IPS-20b (cell line): ENCODE measurements at regions not wholly inside any gene's neighbourhood (a gene's known extent, or its start where the extent isn't known, plus 50 kb on each side); places are given as distances from the start of the nearest gene placed in this dataset.
"Not testable (repeated sequence)": the region's sequence is repeated elsewhere in the genome, so short reads cannot be mapped to it uniquely, and the experiment has no call there.

Source experiments
- H3K27ac ChIP-seq: one replicate; pipeline ENCODE4 v1.5.1; 2013; ENCODE audit warnings: low read length
- H3K27me3 ChIP-seq: 2 replicates; pipeline ENCODE4 v1.6.1; 2013; ENCODE audit warnings: mild to moderate bottlenecking, low read length, inconsistent platforms; ENCODE audit not compliant: insufficient read depth
- H3K36me3 ChIP-seq: 2 replicates; pipeline ENCODE4 v1.6.1; 2013; ENCODE audit warnings: low read depth, mild to moderate bottlenecking, inconsistent platforms, low read length, moderate library complexity; ENCODE audit not compliant: insufficient read depth
- H3K4me1 ChIP-seq: 2 replicates; pipeline ENCODE4 v1.6.1; 2013; ENCODE audit warnings: mild to moderate bottlenecking, control low read depth, inconsistent platforms, low read length, moderate library complexity; ENCODE audit not compliant: insufficient read depth
- H3K4me3 ChIP-seq: 2 replicates; pipeline ENCODE4 v1.5.1; 2013; ENCODE audit warnings: mild to moderate bottlenecking, low read length, inconsistent platforms
- H3K9ac ChIP-seq: 2 replicates; pipeline ENCODE4 v1.6.1; 2013; ENCODE audit warnings: low read depth, mild to moderate bottlenecking, inconsistent platforms, low read length, moderate library complexity
- H3K9me3 ChIP-seq: 2 replicates; pipeline ENCODE4 v1.6.1; 2013; ENCODE audit warnings: mild to moderate bottlenecking, low read depth, low read length, inconsistent platforms; ENCODE audit not compliant: insufficient read depth

DNA sequence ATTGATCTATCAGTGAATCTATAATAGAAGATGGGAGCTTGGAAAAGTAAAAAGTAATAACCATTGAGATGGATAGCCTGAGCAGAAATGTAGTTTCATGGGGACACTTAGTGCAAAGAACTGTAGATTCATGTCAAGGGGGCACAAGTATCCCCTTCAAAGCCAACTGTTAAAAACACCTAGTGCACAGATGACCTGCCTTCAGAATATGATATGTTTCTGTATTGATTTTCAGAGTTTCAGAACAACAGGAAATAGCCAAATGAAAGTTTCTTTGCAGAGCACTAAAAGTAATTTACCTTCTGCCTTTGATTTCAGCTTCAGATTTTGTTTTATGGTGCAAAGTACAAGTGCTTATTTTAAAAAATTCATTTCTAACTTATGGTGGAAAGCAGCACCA is 169.9 kb downstream of the SPDYE17 start:
- not testable (repeated sequence) for H3K36me3 ChIP-seq, H3K4me1 ChIP-seq, H3K27ac ChIP-seq, H3K27me3 ChIP-seq, H3K4me3 ChIP-seq, H3K9me3 ChIP-seq, H3K9ac ChIP-seq

DNA sequence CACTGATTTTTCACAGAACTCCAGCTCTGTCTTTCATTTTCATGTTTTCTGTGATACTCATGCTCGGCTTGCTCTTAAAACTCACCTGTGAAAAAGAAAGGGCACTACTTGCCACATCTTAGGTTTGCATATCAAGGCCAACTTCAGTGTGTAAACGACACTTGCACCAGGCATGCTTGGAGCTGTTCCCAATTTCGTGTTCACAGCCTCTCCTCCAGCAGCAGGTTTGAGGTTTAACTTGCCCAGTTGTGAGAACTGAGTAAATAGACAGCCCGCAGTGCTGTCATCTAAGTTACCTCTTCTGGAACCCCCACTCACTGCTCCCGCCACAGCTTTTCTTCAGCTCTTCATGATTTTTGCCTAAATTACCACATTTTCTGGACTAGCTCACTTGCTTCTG is 172.2 kb downstream of the SPDYE17 start:
- H3K4me3 ChIP-seq, H3K27ac ChIP-seq, H3K9ac ChIP-seq, H3K36me3 ChIP-seq, H3K4me1 ChIP-seq, H3K9me3 ChIP-seq, H3K27me3 ChIP-seq: not testable (repeated sequence)

DNA sequence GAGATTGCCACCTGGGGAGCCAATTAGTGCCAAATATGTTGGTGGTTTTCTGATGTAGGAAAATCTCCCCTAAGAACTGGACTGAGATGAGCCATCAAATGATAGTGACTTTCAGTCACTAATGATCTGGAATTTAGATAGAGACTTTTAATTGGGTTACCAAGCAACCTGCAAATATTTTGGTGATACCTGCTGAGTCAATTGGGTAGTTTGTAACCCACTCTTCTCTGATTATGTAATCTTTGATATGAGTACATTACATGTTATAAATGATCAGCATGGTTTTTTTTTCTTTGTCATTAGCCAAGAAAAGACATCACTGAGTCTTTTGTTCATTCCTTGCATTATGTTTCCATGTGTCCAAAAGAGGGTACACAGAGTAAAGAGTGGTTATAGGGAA is 177.5 kb downstream of the SPDYE17 start:
- H3K36me3 ChIP-seq, H3K9me3 ChIP-seq, H3K4me1 ChIP-seq, H3K4me3 ChIP-seq, H3K9ac ChIP-seq, H3K27ac ChIP-seq, H3K27me3 ChIP-seq: not testable (repeated sequence)

DNA sequence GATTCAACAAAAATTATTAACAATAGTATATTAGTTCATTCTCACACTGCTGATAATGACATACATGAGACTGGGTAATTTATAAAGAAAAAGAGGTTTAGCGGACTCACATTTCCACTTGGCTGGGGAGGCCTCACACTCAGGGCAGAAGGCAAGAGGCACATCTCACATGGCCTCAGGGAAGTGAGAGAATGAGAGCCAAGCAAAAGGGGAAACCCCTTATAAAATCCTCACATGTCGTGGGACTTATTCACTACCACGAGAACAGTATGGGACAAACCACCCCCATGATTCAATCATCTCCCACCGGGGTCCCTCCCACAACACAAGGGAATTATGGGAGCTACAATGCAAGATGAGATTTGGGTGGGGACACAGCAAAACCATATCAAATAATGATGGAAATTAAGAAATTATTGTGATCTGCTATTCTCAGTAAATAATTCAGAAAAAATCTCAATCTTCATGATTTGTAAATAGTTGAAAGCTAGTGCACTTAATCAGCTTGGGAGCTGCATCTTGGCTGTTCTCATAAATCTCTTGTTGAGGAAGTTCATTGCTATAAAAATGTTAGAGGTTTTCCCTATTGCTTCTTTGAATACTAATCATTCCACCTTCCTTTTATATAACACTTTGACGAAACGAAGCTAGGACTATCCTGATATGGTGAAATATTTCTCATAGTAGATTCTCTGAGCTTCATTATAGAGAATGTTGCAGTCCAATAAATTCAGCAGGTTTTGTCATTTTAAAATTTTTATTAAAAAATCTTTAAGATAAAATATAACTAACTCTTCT is 179.2 kb downstream of the SPDYE17 start:
- H3K4me3 ChIP-seq, H3K9me3 ChIP-seq, H3K4me1 ChIP-seq, H3K27me3 ChIP-seq, H3K27ac ChIP-seq, H3K9ac ChIP-seq, H3K36me3 ChIP-seq: not testable (repeated sequence)

DNA sequence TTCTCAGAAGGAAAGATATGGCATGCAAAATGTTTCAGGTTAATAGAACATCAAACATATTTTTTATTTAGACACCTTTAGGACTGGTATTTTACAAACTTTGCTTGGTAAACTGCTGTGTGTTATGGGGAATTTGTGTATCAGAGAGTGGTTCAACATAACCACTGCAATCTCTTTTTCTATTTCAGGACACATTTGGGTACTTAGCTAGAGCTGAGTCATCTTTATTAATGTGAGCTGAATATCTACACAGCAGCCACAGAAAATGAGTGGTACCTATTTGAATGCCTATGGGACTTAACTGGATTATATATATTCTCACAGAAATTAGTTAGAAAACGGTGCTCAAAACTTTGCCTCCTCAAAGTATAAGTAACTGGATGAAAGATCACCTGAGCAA is 179.8 kb downstream of the SPDYE17 start:
- H3K27me3 ChIP-seq, H3K27ac ChIP-seq: not testable (repeated sequence)

DNA sequence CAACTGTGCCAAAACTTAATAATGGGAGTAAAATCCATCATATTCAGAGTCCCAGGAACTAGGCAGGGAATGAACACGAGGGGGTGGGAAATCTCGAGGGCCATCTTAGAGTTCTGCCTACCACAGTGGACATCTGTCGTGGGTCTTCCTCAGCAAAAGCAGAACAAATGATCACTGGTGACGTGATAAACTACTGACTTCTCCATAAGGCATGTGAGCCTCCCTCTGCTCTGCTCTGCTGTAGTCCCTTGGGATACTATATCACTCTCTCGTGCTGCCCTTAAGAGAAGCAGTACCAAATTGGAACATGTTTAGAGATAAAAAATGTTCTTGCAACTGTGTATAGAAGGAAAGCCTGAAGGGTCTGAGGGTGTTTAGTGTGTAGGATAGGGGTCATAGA is 180.5 kb downstream of the SPDYE17 start:
- H3K27me3 ChIP-seq: not testable (repeated sequence)

More for the DNA sequence above, 179.8 kb downstream of the SPDYE17 start:
- H3K4me3 ChIP-seq, H3K36me3 ChIP-seq, H3K9ac ChIP-seq, H3K4me1 ChIP-seq, H3K9me3 ChIP-seq: not testable (repeated sequence)

DNA sequence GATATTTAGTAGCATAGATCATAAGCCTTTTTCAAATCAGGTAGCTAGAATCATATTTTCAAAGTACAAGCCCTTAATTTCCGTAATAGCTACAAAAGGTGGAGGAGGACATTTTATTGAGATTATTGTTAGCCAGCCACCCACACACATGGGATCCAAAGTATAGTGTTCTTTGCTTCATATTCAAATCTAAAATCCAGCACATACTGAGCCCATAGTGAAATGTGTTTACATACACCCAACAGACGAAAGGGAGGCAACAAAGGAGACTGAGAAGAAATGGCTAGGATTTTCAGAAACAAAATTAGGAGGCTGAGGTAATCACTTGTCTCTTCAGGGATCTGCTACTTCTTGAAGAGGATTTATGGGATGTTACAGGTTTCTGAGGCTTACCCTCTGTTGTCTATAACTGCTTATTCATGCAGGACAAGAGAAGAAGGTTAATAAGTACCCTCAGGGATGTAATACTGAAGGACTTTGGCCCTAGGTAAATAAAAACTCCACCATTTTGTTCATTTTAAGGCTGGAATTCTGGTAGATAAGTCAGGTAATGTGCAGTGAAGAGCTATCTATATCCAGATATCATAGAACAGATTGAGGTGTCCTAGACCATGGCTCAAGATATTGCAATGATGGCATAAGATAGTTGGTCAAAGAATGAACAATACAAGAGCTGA is 182.1 kb downstream of the SPDYE17 start:
- not testable (repeated sequence) for H3K4me1 ChIP-seq

More for the DNA sequence above, 180.5 kb downstream of the SPDYE17 start:
- H3K9me3 ChIP-seq, H3K9ac ChIP-seq, H3K4me3 ChIP-seq, H3K36me3 ChIP-seq, H3K4me1 ChIP-seq, H3K27ac ChIP-seq: not testable (repeated sequence)

DNA sequence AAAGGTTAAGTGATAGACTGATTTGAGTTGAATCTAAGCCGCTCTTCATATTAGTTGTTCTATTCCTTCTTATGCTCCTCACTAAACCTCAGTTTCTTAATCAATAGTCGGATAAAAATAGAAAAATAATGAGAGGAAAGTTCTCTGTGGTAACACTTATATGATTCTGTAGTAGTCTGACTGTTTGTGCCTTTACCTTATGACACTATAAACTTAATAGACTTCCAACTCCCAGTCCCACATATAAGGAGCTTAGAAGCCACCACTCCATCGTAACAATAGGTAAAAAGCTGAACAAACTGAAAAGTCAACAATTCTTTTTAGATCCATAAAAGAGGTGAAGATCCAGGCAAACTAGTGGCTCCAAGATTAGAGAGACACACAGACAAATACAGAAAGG is 192.3 kb downstream of the SPDYE17 start:
- H3K4me1 ChIP-seq, H3K36me3 ChIP-seq, H3K4me3 ChIP-seq, H3K27me3 ChIP-seq, H3K9me3 ChIP-seq, H3K9ac ChIP-seq, H3K27ac ChIP-seq: not testable (repeated sequence)

More for the DNA sequence above, 182.1 kb downstream of the SPDYE17 start:
- not testable (repeated sequence) for H3K36me3 ChIP-seq, H3K9ac ChIP-seq, H3K27me3 ChIP-seq, H3K4me3 ChIP-seq, H3K27ac ChIP-seq, H3K9me3 ChIP-seq

DNA sequence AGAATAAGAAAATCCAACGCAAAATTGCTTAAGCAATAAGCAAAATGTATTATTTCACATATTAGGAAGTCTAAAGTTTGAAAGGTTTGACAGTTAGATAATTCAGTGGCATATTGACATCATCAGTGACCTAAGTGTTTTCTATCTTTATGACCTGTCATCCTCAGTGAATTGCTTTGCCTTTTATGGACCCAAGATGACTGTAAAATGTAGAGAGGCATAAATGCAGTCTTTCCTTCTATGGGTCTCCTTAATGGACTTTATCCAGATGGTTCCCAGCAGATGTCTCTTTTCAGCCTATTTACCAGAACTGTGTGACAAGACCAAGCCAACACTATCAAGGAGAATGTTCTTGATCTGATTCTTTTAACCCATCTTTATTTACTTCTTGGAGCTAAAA is 192.9 kb downstream of the SPDYE17 start:
- not testable (repeated sequence) for H3K36me3 ChIP-seq, H3K27ac ChIP-seq, H3K9ac ChIP-seq, H3K4me3 ChIP-seq, H3K27me3 ChIP-seq, H3K9me3 ChIP-seq, H3K4me1 ChIP-seq

DNA sequence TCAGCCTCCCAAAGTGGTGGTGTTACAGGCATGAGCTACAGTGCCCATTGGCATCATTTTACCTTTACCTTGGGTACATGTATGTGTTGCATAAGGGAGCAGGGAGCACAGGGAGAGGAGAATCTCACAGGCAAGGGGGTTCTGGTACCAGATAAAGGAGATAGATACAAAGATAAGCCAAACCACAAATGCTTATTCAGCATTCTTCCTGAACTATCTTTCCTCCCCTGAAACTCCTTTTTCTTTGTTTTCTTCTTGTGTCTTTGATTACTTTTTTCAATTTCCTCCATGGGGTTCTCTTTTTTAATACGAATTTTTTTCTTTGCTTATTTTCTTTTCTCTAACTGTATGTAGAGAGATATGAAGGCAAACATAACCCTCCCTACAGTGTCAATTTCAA is 193.8 kb downstream of the SPDYE17 start:
- H3K9ac ChIP-seq, H3K9me3 ChIP-seq, H3K27ac ChIP-seq, H3K27me3 ChIP-seq, H3K4me1 ChIP-seq, H3K4me3 ChIP-seq, H3K36me3 ChIP-seq: not testable (repeated sequence)

DNA sequence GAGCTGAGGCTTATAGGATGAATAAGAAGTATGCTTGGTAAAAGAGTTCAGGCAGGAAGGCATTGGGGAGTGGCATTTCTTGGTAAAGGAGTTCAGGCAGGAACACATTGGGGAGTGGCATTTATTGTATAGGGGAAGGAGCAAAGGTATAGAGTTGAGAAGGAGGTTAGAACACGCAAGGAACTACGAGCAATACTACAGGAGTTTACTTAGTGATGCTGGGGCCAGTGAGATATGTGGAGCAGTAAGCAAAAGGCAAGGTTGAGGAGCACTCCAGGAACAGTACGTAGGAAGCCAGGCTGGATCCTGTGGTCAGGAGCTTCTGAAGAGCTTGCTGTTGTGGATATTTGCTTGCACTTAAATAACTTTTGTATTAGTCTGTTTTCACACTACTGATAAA is 202.2 kb upstream of the POMZP3 start:
- not testable (repeated sequence) for H3K36me3 ChIP-seq, H3K4me1 ChIP-seq, H3K9me3 ChIP-seq, H3K27ac ChIP-seq, H3K27me3 ChIP-seq, H3K4me3 ChIP-seq, H3K9ac ChIP-seq

DNA sequence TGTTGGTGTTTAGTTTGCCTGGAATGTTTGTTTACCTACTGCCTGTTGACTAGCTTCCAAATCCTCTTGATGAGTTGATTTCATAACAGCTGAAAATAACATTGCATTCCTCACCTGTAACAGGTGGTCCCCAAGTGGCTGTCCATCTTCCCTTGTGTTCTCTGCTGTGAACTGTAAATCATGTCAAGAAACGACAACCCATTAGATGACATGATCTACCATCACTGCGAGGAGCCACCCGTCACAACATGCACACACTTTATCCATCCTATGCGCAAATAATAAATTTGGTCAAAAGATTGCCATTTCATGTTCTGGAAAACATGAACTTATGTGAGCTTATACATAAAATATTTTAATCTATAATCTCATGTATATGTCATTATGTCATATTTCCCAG is 199.1 kb upstream of the POMZP3 start:
- not testable (repeated sequence) for H3K4me1 ChIP-seq, H3K9me3 ChIP-seq, H3K36me3 ChIP-seq, H3K27ac ChIP-seq, H3K4me3 ChIP-seq, H3K27me3 ChIP-seq, H3K9ac ChIP-seq
